GM12873 (cell line): ENCODE measurements at regions not wholly inside any gene's neighbourhood (a gene's known extent, or its start where the extent isn't known, plus 50 kb on each side); places are given as distances from the start of the nearest gene placed in this dataset.

Experiments used
- CTCF ChIP-seq: IDR thresholded peaks from 2 replicates; pipeline ENCODE4 v1.5.1; 2012; ENCODE audit warnings: low read depth, mild to moderate bottlenecking, moderate library complexity, low read length, control low read depth; ENCODE audit not compliant: insufficient read depth; ENCODE audit errors: missing control alignments

- no peak for TF ChIP-seq CTCF
Measured at GRCh38 chr2:611519-611918, 65.7 kb downstream of the TMEM18 start.

- TF ChIP-seq CTCF: no peak
Measured at GRCh38 chr2:610491-610890, 66.7 kb downstream of the TMEM18 start.

GRCh38 chr2:609881-610280 is 67.3 kb downstream of the TMEM18 start:
- no peak for TF ChIP-seq CTCF

- no peak for TF ChIP-seq CTCF
Measured at GRCh38 chr2:609449-609848, 67.8 kb downstream of the TMEM18 start.

GRCh38 chr2:608711-609110 is 68.5 kb downstream of the TMEM18 start:
- no peak for TF ChIP-seq CTCF

- no peak for TF ChIP-seq CTCF
Measured at GRCh38 chr2:608297-608696, 68.9 kb downstream of the TMEM18 start.

- no peak for TF ChIP-seq CTCF
Measured at GRCh38 chr2:607709-608108, 69.5 kb downstream of the TMEM18 start.

- no peak for TF ChIP-seq CTCF
Measured at GRCh38 chr2:607172-607571, 70.0 kb downstream of the TMEM18 start.
